H1 (cell line): ENCODE measurements at regions not wholly inside any gene's neighbourhood (a gene's known extent, or its start where the extent isn't known, plus 50 kb on each side); places are given as distances from the start of the nearest gene placed in this dataset.

Source experiments
- BCL11A ChIP-seq, 2 experiments: IDR thresholded peaks; one replicate each; pipeline ENCODE4 v1.6.1; 2011; ENCODE audit warnings: low read depth in 2 of 2, low read length in 2 of 2, mild to moderate bottlenecking in 2 of 2
- FOSL1 ChIP-seq: IDR thresholded peaks from 2 replicates; pipeline ENCODE4 v1.6.1; 2011; ENCODE audit warnings: mild to moderate bottlenecking, low read depth, low read length, moderate library complexity; ENCODE audit not compliant: insufficient read depth
- GABPA ChIP-seq: IDR thresholded peaks from 2 replicates; pipeline ENCODE4 v1.6.1; 2011; ENCODE audit warnings: mild to moderate bottlenecking, low read length, moderate library complexity, borderline replicate concordance; ENCODE audit not compliant: insufficient read depth
- KDM1A ChIP-seq: fragments of 200-600, 300-600 bp; sonication (generic); IDR thresholded peaks from 2 replicates; pipeline ENCODE4 v1.7.1; 2016; ENCODE audit warnings: mild to moderate bottlenecking, low read length, borderline replicate concordance
- POLR2A ChIP-seq, 2 experiments: IDR thresholded peaks; 1 replicate in 1 of 2; 2 replicates in 1 of 2; pipeline ENCODE4 v1.6.1; 2011; ENCODE audit warnings: low read depth in 2 of 2, low read length in 2 of 2, mild to moderate bottlenecking in 2 of 2; ENCODE audit errors: control extremely low read depth in 1 of 2
- POLR2AphosphoS5 ChIP-seq: IDR thresholded peaks from 2 replicates; pipeline ENCODE4 v1.6.1; 2011; ENCODE audit warnings: low read depth, low read length
- RAD21 ChIP-seq, 2 experiments: IDR thresholded peaks in 1 of 2; conservative IDR thresholded peaks in 1 of 2; 2 replicates each; pipeline ENCODE4 v1.6.1; 2011; ENCODE audit warnings: low read depth in 2 of 2, low read length in 2 of 2, improper control_type of control experiment in 1 of 2, inconsistent platforms in 1 of 2, mild to moderate bottlenecking in 1 of 2, moderate library complexity in 1 of 2
- TEAD4 ChIP-seq: IDR thresholded peaks from 2 replicates; pipeline ENCODE4 v1.6.1; 2012; ENCODE audit warnings: low read depth, low read length, inconsistent platforms, mixed read lengths
- TF ChIP-seq, protein P1 (sequence below), 3 experiments: IDR thresholded peaks; 1 replicate in 2 of 3; 2 replicates in 1 of 3; pipeline versions ENCODE4 v1.5.1 to v1.6.1; 2011; ENCODE audit warnings: low read length in 3 of 3, mild to moderate bottlenecking in 3 of 3, inconsistent platforms in 2 of 3, low read depth in 1 of 3, moderate library complexity in 1 of 3; ENCODE audit not compliant: insufficient read depth in 1 of 3; ENCODE audit errors: control extremely low read depth in 1 of 3
- TF ChIP-seq, protein P2 (sequence below): IDR thresholded peaks from 2 replicates; pipeline ENCODE4 v1.6.1; 2011; ENCODE audit warnings: low read depth, mild to moderate bottlenecking, low read length; ENCODE audit not compliant: insufficient read depth

DNA sequence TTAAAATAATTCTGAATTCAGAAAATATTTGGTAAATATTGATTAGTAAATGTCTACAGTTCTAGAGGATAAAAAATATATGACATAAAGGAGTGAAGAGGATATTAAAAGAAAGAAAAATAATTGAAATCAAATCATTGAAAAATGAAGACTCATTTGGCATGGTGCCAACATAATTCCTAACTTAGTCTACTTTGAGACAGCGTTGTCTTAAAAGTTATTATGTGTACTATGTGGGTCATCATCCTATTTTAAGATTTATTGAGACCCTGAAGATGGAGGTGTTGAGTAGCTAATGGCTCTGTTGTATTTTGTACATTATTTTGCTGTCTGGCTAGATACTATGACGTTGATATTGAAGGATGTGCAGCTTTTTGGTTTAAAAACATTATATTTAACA lies 156.7 kb upstream of the PTGFR start:
- TF ChIP-seq POLR2A (IDR thresholded peaks at IDR 0.05; ENCODE audit: control extremely low read depth in 1 of 2, low read depth in 2 of 2, low read length in 2 of 2): no peak
- TF ChIP-seq TEAD4: no peak
- TF ChIP-seq, protein P1, sequence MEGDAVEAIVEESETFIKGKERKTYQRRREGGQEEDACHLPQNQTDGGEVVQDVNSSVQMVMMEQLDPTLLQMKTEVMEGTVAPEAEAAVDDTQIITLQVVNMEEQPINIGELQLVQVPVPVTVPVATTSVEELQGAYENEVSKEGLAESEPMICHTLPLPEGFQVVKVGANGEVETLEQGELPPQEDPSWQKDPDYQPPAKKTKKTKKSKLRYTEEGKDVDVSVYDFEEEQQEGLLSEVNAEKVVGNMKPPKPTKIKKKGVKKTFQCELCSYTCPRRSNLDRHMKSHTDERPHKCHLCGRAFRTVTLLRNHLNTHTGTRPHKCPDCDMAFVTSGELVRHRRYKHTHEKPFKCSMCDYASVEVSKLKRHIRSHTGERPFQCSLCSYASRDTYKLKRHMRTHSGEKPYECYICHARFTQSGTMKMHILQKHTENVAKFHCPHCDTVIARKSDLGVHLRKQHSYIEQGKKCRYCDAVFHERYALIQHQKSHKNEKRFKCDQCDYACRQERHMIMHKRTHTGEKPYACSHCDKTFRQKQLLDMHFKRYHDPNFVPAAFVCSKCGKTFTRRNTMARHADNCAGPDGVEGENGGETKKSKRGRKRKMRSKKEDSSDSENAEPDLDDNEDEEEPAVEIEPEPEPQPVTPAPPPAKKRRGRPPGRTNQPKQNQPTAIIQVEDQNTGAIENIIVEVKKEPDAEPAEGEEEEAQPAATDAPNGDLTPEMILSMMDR (IDR thresholded peaks at IDR 0.05; ENCODE audit: control extremely low read depth in 1 of 3, insufficient read depth in 1 of 3, low read depth in 1 of 3, low read length in 3 of 3): no peak
- no peak for TF ChIP-seq POLR2AphosphoS5
- TF ChIP-seq FOSL1: no peak
- no peak for TF ChIP-seq GABPA
- no peak for TF ChIP-seq KDM1A
- no peak for TF ChIP-seq RAD21 (IDR thresholded peaks at IDR 0.05 in 1 of 2, conservative IDR thresholded peaks at IDR 0.05 in 1 of 2; ENCODE audit: low read depth in 2 of 2, low read length in 2 of 2)
- TF ChIP-seq, protein P2, sequence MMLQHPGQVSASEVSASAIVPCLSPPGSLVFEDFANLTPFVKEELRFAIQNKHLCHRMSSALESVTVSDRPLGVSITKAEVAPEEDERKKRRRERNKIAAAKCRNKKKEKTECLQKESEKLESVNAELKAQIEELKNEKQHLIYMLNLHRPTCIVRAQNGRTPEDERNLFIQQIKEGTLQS: no peak
- no peak for TF ChIP-seq BCL11A (IDR thresholded peaks at IDR 0.05; ENCODE audit: low read depth in 2 of 2, low read length in 2 of 2)
